HEK293 (cell line): ENCODE measurements at regions not wholly inside any gene's neighbourhood (a gene's known extent, or its start where the extent isn't known, plus 50 kb on each side); places are given as distances from the start of the nearest gene placed in this dataset.

Experiments
- CTCF ChIA-PET: fragments of 350-600 bp; formaldehyde crosslinking; extraction: SDS; loops from one replicate; lab custom pipeline; 2021; ENCODE audit warnings: antibody characterized with exemption; lab: Yijun Ruan, JAX
- POLR2A ChIA-PET: fragments of 300-600 bp; formaldehyde crosslinking; extraction: SDS; loops from one replicate; lab custom pipeline; 2020; ENCODE audit warnings: antibody characterized with exemption, inconsistent platforms; lab: Yijun Ruan, JAX
- H3K27ac ChIP-seq: fragments of 200-500 bp; sonication (Bioruptor generic); 2 replicates; pipeline ENCODE4 v1.5.1; 2014; ENCODE audit warnings: low read depth, low read length, control low read depth, inconsistent platforms; ENCODE audit errors: extremely low read depth
- H3K36me3 ChIP-seq, 2 experiments: fragments of 200-500 bp in 1 of 2; sonication (Bioruptor generic) in 1 of 2; 1 replicate in 1 of 2; 2 replicates in 1 of 2; pipeline ENCODE4 v1.5.1; 2014 to 2017; ENCODE audit warnings: inconsistent platforms in 2 of 2, low read length in 2 of 2; ENCODE audit not compliant: control insufficient read depth in 2 of 2, insufficient read depth in 1 of 2
- H3K4me1 ChIP-seq: fragments of 200-500 bp; sonication (Bioruptor generic); 2 replicates; pipeline ENCODE4 v1.5.1; 2014; ENCODE audit warnings: mild to moderate bottlenecking, low read length, inconsistent platforms; ENCODE audit not compliant: control insufficient read depth, insufficient read depth
- H3K4me3 ChIP-seq: 2 replicates; pipeline ENCODE4 v1.5.1; 2011; ENCODE audit warnings: low read depth, mild to moderate bottlenecking, control low read depth, low read length, moderate library complexity
- H3K9me3 ChIP-seq: fragments of 200-500 bp; sonication (Bioruptor generic); 2 replicates; pipeline ENCODE4 v1.5.1; 2014; ENCODE audit warnings: low read depth, low read length, inconsistent platforms; ENCODE audit not compliant: control insufficient read depth, insufficient read depth
- INSM2 ChIP-seq: fragments of 450-650 bp; formaldehyde crosslinking; IDR thresholded peaks from 2 replicates; pipeline ENCODE4 v1.5.1; 2016; ENCODE audit warnings: missing biosample characterization, missing genetic modification characterization
- YY1 ChIP-seq: fragments of 450-650 bp; formaldehyde crosslinking; IDR thresholded peaks from 2 replicates; pipeline ENCODE4 v1.5.1; 2018; ENCODE audit warnings: missing biosample characterization, missing genetic modification characterization
- ZBTB44 ChIP-seq: fragments of 450-650 bp; IDR thresholded peaks from 2 replicates; pipeline ENCODE4 v1.5.1; 2018; ENCODE audit warnings: missing biosample characterization, mild to moderate bottlenecking, missing genetic modification characterization
- ZEB2 ChIP-seq: fragments of 450-650 bp; formaldehyde crosslinking; IDR thresholded peaks from 2 replicates; pipeline ENCODE4 v1.5.1; 2016; ENCODE audit warnings: missing biosample characterization, missing genetic modification characterization
- ZNF121 ChIP-seq: fragments of 450-650 bp; formaldehyde crosslinking; IDR thresholded peaks from 2 replicates; pipeline ENCODE4 v1.5.1; 2016; ENCODE audit warnings: missing biosample characterization, missing genetic modification characterization
- ZNF157 ChIP-seq: fragments of 450-650 bp; formaldehyde crosslinking; IDR thresholded peaks from 2 replicates; pipeline ENCODE4 v1.5.1; 2016; ENCODE audit warnings: missing biosample characterization, missing genetic modification characterization
- ZNF211 ChIP-seq: fragments of 450-650 bp; formaldehyde crosslinking; IDR thresholded peaks from 2 replicates; pipeline ENCODE4 v1.5.1; 2016; ENCODE audit warnings: low read depth, missing biosample characterization, missing genetic modification characterization
- ZNF280C ChIP-seq: fragments of 450-650 bp; formaldehyde crosslinking; IDR thresholded peaks from 2 replicates; pipeline ENCODE4 v1.5.1; 2016; ENCODE audit warnings: missing biosample characterization, missing genetic modification characterization
- ZNF518A ChIP-seq: fragments of 450-650 bp; formaldehyde crosslinking; conservative IDR thresholded peaks from 2 replicates; pipeline ENCODE4 v1.5.1; 2016; ENCODE audit warnings: low read depth, missing biosample characterization, missing genetic modification characterization
- ZNF544 ChIP-seq: fragments of 450-650 bp; formaldehyde crosslinking; IDR thresholded peaks from 2 replicates; pipeline ENCODE4 v1.5.0; 2017; ENCODE audit warnings: missing biosample characterization, missing genetic modification characterization
- ZNF561 ChIP-seq: fragments of 450-650 bp; IDR thresholded peaks from 2 replicates; pipeline ENCODE4 v1.5.1; 2018; ENCODE audit warnings: missing biosample characterization, missing genetic modification characterization, borderline replicate concordance
- ZNF596 ChIP-seq: fragments of 450-650 bp; IDR thresholded peaks from 2 replicates; pipeline ENCODE4 v1.5.0; 2018; ENCODE audit warnings: missing biosample characterization, mild to moderate bottlenecking, missing genetic modification characterization, moderate library complexity
- ZNF610 ChIP-seq: fragments of 450-650 bp; formaldehyde crosslinking; IDR thresholded peaks from 2 replicates; pipeline ENCODE4 v1.5.1; 2016; ENCODE audit warnings: missing biosample characterization, missing genetic modification characterization, borderline replicate concordance
- ZNF707 ChIP-seq: fragments of 450-650 bp; formaldehyde crosslinking; IDR thresholded peaks from 2 replicates; pipeline ENCODE4 v1.5.1; 2016; ENCODE audit warnings: missing biosample characterization, missing genetic modification characterization
- ZNF830 ChIP-seq: fragments of 450-650 bp; IDR thresholded peaks from 2 replicates; pipeline ENCODE4 v1.5.0; 2018; ENCODE audit warnings: missing biosample characterization, missing genetic modification characterization, low read depth, mild to moderate bottlenecking, moderate library complexity
- TF ChIP-seq, protein P1 (sequence below): fragments of 450-650 bp; formaldehyde crosslinking; IDR thresholded peaks from 2 replicates; pipeline ENCODE4 v1.5.1; 2017; ENCODE audit warnings: missing biosample characterization, missing genetic modification characterization

GRCh38 chr1:99176753-99177152 lies 87.5 kb upstream of the PLPPR4 start:
- H3K27ac ChIP-seq: no peak overlapping the region
- H3K4me3 ChIP-seq: no peak overlapping the region
- no peaks in the 10 kb centered on the region for H3K9me3 ChIP-seq
- H3K36me3 ChIP-seq: no peaks in the 10 kb centered on the region
- ChIA-PET CTCF (interaction anchor here (0.7 to 1.8 kb wide), 4 partner anchors 8 to 1075 kb away, joined by 3 read pairs; no protein-coding TSS in a partner anchor), POLR2A (no interaction called here)
- TF ChIP-seq ZNF157 (tag by site-specific recombination): no peak
- TF ChIP-seq ZNF707 (tag by site-specific recombination): no peak
- no peak for TF ChIP-seq INSM2 (tag by site-specific recombination)
- no peak for TF ChIP-seq ZNF830 (tag by site-specific recombination)
- H3K4me1 ChIP-seq: no peaks in the 10 kb centered on the region

DNA sequence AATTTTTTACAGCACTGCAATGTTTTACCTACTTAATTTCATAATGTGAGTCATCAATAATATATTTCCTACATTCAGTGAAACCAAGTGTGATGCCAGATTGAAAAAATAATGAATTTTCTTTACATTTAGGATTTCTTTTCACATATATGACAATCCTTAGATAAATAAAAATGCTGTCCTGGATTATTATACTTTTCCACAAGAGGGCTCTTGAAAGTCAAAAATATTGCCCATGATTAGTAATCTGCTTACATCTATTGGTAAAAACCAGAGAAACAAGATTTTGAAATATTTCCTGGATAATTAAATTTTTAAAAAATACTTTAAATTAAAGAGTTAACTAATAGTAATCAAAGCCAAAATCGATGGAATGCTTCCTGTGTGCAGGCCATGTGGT lies 86.8 kb upstream of the PLPPR4 start:
- H3K27ac ChIP-seq: no peak overlapping the region
- CTCF ChIA-PET: no interaction called here
- POLR2A ChIA-PET: no interaction called here
- no peak overlapping the region for H3K4me3 ChIP-seq
- H3K36me3 ChIP-seq: no peaks in the 10 kb centered on the region
- TF ChIP-seq ZNF121 (tag by site-specific recombination) (no peak), ZBTB44 (no peak), ZNF561 (tag by site-specific recombination) (no peak), ZNF544 (tag by site-specific recombination) (no peak), ZNF596 (tag by site-specific recombination) (no peak), ZNF280C (tag by site-specific recombination) (no peak), ZNF211 (no peak), ZNF610 (no peak), ZEB2 (no peak), ZNF518A (tag by site-specific recombination) (no peak), YY1 (tag by site-specific recombination) (no peak)
- TF ChIP-seq, protein P1, sequence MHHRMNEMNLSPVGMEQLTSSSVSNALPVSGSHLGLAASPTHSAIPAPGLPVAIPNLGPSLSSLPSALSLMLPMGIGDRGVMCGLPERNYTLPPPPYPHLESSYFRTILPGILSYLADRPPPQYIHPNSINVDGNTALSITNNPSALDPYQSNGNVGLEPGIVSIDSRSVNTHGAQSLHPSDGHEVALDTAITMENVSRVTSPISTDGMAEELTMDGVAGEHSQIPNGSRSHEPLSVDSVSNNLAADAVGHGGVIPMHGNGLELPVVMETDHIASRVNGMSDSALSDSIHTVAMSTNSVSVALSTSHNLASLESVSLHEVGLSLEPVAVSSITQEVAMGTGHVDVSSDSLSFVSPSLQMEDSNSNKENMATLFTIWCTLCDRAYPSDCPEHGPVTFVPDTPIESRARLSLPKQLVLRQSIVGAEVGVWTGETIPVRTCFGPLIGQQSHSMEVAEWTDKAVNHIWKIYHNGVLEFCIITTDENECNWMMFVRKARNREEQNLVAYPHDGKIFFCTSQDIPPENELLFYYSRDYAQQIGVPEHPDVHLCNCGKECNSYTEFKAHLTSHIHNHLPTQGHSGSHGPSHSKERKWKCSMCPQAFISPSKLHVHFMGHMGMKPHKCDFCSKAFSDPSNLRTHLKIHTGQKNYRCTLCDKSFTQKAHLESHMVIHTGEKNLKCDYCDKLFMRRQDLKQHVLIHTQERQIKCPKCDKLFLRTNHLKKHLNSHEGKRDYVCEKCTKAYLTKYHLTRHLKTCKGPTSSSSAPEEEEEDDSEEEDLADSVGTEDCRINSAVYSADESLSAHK (tag by site-specific recombination): no peak
- no peaks in the 10 kb centered on the region for H3K9me3 ChIP-seq
- H3K4me1 ChIP-seq: no peaks in the 10 kb centered on the region
